Activated gamma-delta T cell treated with Interleukin-2 at 50 U/mL for 16 hours (primary cell): ENCODE measurements at regions not wholly inside any gene's neighbourhood (a gene's known extent, or its start where the extent isn't known, plus 50 kb on each side); places are given as distances from the start of the nearest gene placed in this dataset.

ENCODE experiments used
- DNase-seq: peaks from one replicate; pipeline ENCODE4 v3.0.0-alpha.2; 2020

- no peak for DNase-seq
Measured at GRCh38 chr11:127252321-127252720, 251.8 kb upstream of the KIRREL3 start.

- no peak for DNase-seq
Measured at GRCh38 chr11:127249576-127249975, 249.0 kb upstream of the KIRREL3 start.

- DNase-seq = no peak
Measured at GRCh38 chr11:127248476-127248875, 247.9 kb upstream of the KIRREL3 start.

- no peak for DNase-seq
Measured at GRCh38 chr11:127247261-127247851, 246.8 kb upstream of the KIRREL3 start.

GRCh38 chr11:127242676-127243075 lies 242.1 kb upstream of the KIRREL3 start:
- no peak for DNase-seq

- DNase-seq = no peak
Measured at GRCh38 chr11:127238321-127238720, 237.8 kb upstream of the KIRREL3 start.

- DNase-seq = no peak
Measured at GRCh38 chr11:127236776-127237175, 236.2 kb upstream of the KIRREL3 start.

- DNase-seq = no peak
Measured at GRCh38 chr11:127233998-127234397, 233.4 kb upstream of the KIRREL3 start.

- DNase-seq = no peak
Measured at GRCh38 chr11:127230392-127230791, 229.8 kb upstream of the KIRREL3 start.

GRCh38 chr11:127226949-127227348 lies 226.4 kb upstream of the KIRREL3 start:
- no peak for DNase-seq

- DNase-seq = no peak
Measured at GRCh38 chr11:127226380-127226779, 225.8 kb upstream of the KIRREL3 start.

- DNase-seq = no peak
Measured at GRCh38 chr11:127225619-127226018, 225.0 kb upstream of the KIRREL3 start.

GRCh38 chr11:127224276-127224675 lies 223.7 kb upstream of the KIRREL3 start:
- DNase-seq = no peak

- DNase-seq = no peak
Measured at GRCh38 chr11:127223633-127224032, 223.1 kb upstream of the KIRREL3 start.

- DNase-seq = no peak
Measured at GRCh38 chr11:127223026-127223425, 222.5 kb upstream of the KIRREL3 start.

GRCh38 chr11:127219704-127220103 lies 219.1 kb upstream of the KIRREL3 start:
- DNase-seq = no peak

GRCh38 chr11:127218275-127218608 lies 217.7 kb upstream of the KIRREL3 start:
- no peak for DNase-seq

GRCh38 chr11:127217452-127218274 lies 217.1 kb upstream of the KIRREL3 start:
- DNase-seq = no peak

GRCh38 chr11:127205688-127206217 lies 205.2 kb upstream of the KIRREL3 start:
- no peak for DNase-seq

- no peak for DNase-seq
Measured at GRCh38 chr11:127203490-127203889, 202.9 kb upstream of the KIRREL3 start.

- DNase-seq = no peak
Measured at GRCh38 chr11:127202105-127202504, 201.5 kb upstream of the KIRREL3 start.

- no peak for DNase-seq
Measured at GRCh38 chr11:127199306-127199801, 198.8 kb upstream of the KIRREL3 start.

GRCh38 chr11:127195501-127196120 lies 195.0 kb upstream of the KIRREL3 start:
- no peak for DNase-seq

GRCh38 chr11:127194521-127194920 lies 194.0 kb upstream of the KIRREL3 start:
- no peak for DNase-seq
